DND-41 (cell line): ENCODE measurements at regions not wholly inside any gene's neighbourhood (a gene's known extent, or its start where the extent isn't known, plus 50 kb on each side); places are given as distances from the start of the nearest gene placed in this dataset.
A peak's percentile ranks its signal among the peaks of the same experiment; 100 is the strongest.

ENCODE experiments used
- ATAC-seq: fragments of 200-7000 bp; cut with Tn5 transposase; 3 replicates; pipeline ENCODE4 v1.9.1; 2021; ENCODE audit warnings: low read depth; ENCODE audit not compliant: insufficient read depth
- DNase-seq: peaks from one replicate; pipeline ENCODE4 v3.0.0-alpha.2; 2020
- H2AFZ ChIP-seq: 2 replicates; pipeline ENCODE4 v1.6.0; 2012; ENCODE audit warnings: low read depth, low read length
- H3K27ac ChIP-seq: 2 replicates; pipeline ENCODE4 v1.5.1; 2012; ENCODE audit warnings: low read length, inconsistent platforms
- H3K27me3 ChIP-seq: fragments of 200-600 bp; sonication (generic); 2 replicates; pipeline ENCODE4 v1.6.0; 2012; ENCODE audit warnings: low read length, mild to moderate bottlenecking, inconsistent platforms; ENCODE audit not compliant: insufficient read depth, poor library complexity
- H3K36me3 ChIP-seq: 2 replicates; pipeline ENCODE4 v1.5.1; 2012; ENCODE audit warnings: low read length, inconsistent platforms; ENCODE audit not compliant: insufficient read depth
- H3K4me1 ChIP-seq: 2 replicates; pipeline ENCODE4 v1.5.1; 2012; ENCODE audit warnings: mild to moderate bottlenecking, low read length; ENCODE audit not compliant: insufficient read depth
- H3K4me2 ChIP-seq: 2 replicates; pipeline ENCODE4 v1.6.0; 2012; ENCODE audit warnings: mild to moderate bottlenecking, moderate library complexity, low read length, inconsistent platforms; ENCODE audit not compliant: insufficient read depth
- H3K4me3 ChIP-seq, 2 experiments: fragments of 200-600 bp in 1 of 2; shearing (Covaris generic) in 1 of 2; 2 replicates each; pipeline ENCODE4 v1.5.1; 2012 to 2016; ENCODE audit warnings: inconsistent platforms in 2 of 2, low read length in 2 of 2, mild to moderate bottlenecking in 2 of 2, low read depth in 1 of 2, moderate library complexity in 1 of 2
- H3K79me2 ChIP-seq: 2 replicates; pipeline ENCODE4 v1.6.0; 2012; ENCODE audit warnings: low read length, inconsistent platforms; ENCODE audit not compliant: insufficient read depth
- H3K9ac ChIP-seq: 2 replicates; pipeline ENCODE4 v1.6.0; 2012; ENCODE audit warnings: low read depth, mild to moderate bottlenecking, inconsistent platforms, low read length, moderate library complexity
- H3K9me3 ChIP-seq: 2 replicates; pipeline ENCODE4 v1.5.1; 2012; ENCODE audit warnings: low read length, moderate library complexity, mild to moderate bottlenecking, inconsistent platforms; ENCODE audit not compliant: insufficient read depth, severe bottlenecking
- H4K20me1 ChIP-seq: 2 replicates; pipeline ENCODE4 v1.6.0; 2012; ENCODE audit warnings: low read length; ENCODE audit not compliant: insufficient read depth
- CTCF ChIP-seq: IDR thresholded peaks from 2 replicates; pipeline ENCODE4 v1.5.1; 2012; ENCODE audit warnings: borderline replicate concordance, low read length, moderate library complexity, mild to moderate bottlenecking; ENCODE audit not compliant: poor library complexity, severe bottlenecking; ENCODE audit errors: extremely low read depth
- EZH2 ChIP-seq: IDR thresholded peaks from 3 replicates; pipeline ENCODE4 v1.6.1; 2012; ENCODE audit warnings: borderline replicate concordance, low read depth, mild to moderate bottlenecking, moderate library complexity, low read length, inconsistent platforms; ENCODE audit not compliant: severe bottlenecking

- Histone ChIP-seq H3K79me2 (no peaks in the 10 kb centered on the region), H4K20me1 (no peaks in the 10 kb centered on the region)
- no peak for ATAC-seq
These were observed 362.1 kb upstream of the STXBP6 start for GRCh38 chr14:25411781-25412757.

DNA sequence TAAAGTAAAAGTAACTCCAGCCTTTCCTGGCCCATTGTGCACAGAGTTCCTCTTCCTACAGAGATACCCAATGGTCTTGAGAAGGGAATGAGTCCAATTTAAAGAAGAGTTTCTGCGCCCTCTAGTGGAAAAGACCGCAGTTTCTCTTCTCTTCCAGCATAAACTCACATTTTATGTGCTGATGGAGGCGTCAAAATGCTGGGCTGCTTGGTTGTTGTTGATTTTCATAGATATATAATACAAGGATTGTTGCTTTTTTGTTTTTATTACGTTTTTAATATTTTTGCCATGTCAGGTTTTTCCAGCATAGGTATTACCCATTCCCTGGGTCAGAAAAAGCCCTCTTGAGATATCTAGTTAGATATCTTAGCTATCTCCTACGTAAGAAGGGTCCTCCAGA lies 356.9 kb upstream of the STXBP6 start:
- H3K79me2 ChIP-seq = no peaks in the 10 kb centered on the region
- DNase-seq = peak; percentile 9
- no peaks in the 10 kb centered on the region for H3K4me1 ChIP-seq
- H3K27me3 ChIP-seq = peaks cover 4% of the 10 kb centered on the region
- no peak overlapping the region for H2AFZ ChIP-seq
- TF ChIP-seq CTCF (peak; percentile 61), EZH2 (no peak)
- no peaks in the 10 kb centered on the region for H3K36me3 ChIP-seq
- H3K4me2 ChIP-seq = no peak overlapping the region
- H3K9me3 ChIP-seq = no peaks in the 10 kb centered on the region
- no peak overlapping the region for H3K9ac ChIP-seq
- no peak overlapping the region for H3K27ac ChIP-seq
- no peak overlapping the region for H3K4me3 ChIP-seq
- no peaks in the 10 kb centered on the region for H4K20me1 ChIP-seq
- ATAC-seq = no peak

More at GRCh38 chr14:25411781-25412757, 362.1 kb upstream of the STXBP6 start:
- no peak overlapping the region for H3K4me3 ChIP-seq
- H2AFZ ChIP-seq = no peak overlapping the region
- no peaks in the 10 kb centered on the region for H3K36me3 ChIP-seq
- H3K4me2 ChIP-seq = no peak overlapping the region
- H3K4me1 ChIP-seq = no peaks in the 10 kb centered on the region
- no peaks in the 10 kb centered on the region for H3K9me3 ChIP-seq
- TF ChIP-seq EZH2 (no peak), CTCF (peak; percentile 33)
- no peak overlapping the region for H3K27ac ChIP-seq
- H3K27me3 ChIP-seq = no peaks in the 10 kb centered on the region
- no peak overlapping the region for H3K9ac ChIP-seq
- DNase-seq = no peak

GRCh38 chr14:25400607-25401206 lies 350.8 kb upstream of the STXBP6 start:
- Histone ChIP-seq H3K9ac (no peak overlapping the region), H3K9me3 (no peaks in the 10 kb centered on the region), H3K4me2 (no peak overlapping the region), H3K79me2 (no peaks in the 10 kb centered on the region), H3K4me1 (no peaks in the 10 kb centered on the region), H3K27ac (no peak overlapping the region), H2AFZ (no peak overlapping the region), H3K27me3 (peaks cover 4% of the 10 kb centered on the region), H4K20me1 (no peaks in the 10 kb centered on the region), H3K4me3 (no peak overlapping the region), H3K36me3 (no peaks in the 10 kb centered on the region)
- TF ChIP-seq EZH2 = no peak
- peak; percentile 92 for TF ChIP-seq CTCF
- ATAC-seq = peak; percentile 64; the same call in 2 of the 3 replicates
- DNase-seq = peak; percentile 53
